NB4 (cell line): ENCODE measurements at regions not wholly inside any gene's neighbourhood (a gene's known extent, or its start where the extent isn't known, plus 50 kb on each side); places are given as distances from the start of the nearest gene placed in this dataset.

Experiments
- MAX ChIP-seq: IDR thresholded peaks from 2 replicates; pipeline ENCODE4 v1.6.1; 2011; ENCODE audit warnings: low read depth, low read length
- TF ChIP-seq, protein P1 (sequence below): IDR thresholded peaks from one replicate; pipeline ENCODE4 v1.5.1; 2012; ENCODE audit warnings: low read depth, low read length

DNA sequence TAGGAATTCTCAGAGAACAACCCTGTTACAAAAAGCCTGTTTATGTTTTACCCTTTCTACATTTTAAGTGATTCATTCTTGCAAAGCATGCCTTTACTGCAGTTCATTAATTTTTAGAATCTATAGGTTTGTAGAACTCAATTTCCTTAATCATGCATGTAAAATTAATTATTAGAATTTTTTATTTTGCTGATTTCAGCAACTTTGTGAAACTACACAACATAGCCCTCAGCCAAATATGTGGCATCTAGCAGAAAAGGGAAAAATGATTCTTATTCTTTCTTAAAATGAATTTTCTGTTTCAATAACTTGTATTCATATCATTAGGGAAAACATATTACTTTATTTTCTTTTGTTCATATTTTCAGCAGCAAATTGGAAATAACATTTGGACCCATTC lies 392.9 kb upstream of the PFKP start:
- TF ChIP-seq, protein P1, sequence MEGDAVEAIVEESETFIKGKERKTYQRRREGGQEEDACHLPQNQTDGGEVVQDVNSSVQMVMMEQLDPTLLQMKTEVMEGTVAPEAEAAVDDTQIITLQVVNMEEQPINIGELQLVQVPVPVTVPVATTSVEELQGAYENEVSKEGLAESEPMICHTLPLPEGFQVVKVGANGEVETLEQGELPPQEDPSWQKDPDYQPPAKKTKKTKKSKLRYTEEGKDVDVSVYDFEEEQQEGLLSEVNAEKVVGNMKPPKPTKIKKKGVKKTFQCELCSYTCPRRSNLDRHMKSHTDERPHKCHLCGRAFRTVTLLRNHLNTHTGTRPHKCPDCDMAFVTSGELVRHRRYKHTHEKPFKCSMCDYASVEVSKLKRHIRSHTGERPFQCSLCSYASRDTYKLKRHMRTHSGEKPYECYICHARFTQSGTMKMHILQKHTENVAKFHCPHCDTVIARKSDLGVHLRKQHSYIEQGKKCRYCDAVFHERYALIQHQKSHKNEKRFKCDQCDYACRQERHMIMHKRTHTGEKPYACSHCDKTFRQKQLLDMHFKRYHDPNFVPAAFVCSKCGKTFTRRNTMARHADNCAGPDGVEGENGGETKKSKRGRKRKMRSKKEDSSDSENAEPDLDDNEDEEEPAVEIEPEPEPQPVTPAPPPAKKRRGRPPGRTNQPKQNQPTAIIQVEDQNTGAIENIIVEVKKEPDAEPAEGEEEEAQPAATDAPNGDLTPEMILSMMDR = no peak
- TF ChIP-seq MAX = no peak
